ENCODE measurements at regions not wholly inside any gene's neighbourhood (a gene's known extent, or its start where the extent isn't known, plus 50 kb on each side); places are given as distances from the start of the nearest gene placed in this dataset.

DNA sequence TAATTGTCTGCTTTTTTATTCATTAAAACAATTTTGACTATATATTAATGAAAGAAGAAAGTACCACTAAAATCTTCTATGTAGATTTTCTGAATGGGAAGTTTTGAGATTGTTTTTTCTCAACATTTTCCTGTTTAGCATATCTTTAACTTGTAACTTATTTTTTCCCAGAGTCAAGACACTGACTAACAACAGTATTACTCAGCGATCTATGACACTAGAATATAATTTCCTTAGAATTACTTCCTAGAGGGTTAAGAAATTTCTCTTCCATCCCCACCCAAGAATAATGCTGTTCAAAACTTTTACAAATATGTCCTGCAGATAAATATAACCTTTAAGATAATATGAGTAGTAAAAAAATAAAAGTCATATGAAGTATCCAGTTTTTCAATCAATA lies 218.2 kb upstream of the NR5A2 start:
- no peak for ATAC-seq

More for the DNA sequence above, 218.2 kb upstream of the NR5A2 start:
- Histone ChIP-seq H3K27ac (ENCODE audit: control insufficient read depth, insufficient read depth) (no peak overlapping the region), H3K4me2 (ENCODE audit: control insufficient read depth, insufficient read depth) (no peak overlapping the region), H4K20me1 (ENCODE audit: control insufficient read depth, insufficient read depth) (no peaks in the 10 kb centered on the region), H3K9ac (ENCODE audit: control insufficient read depth, insufficient read depth, low read length) (no peak overlapping the region), H3K4me1 (ENCODE audit: control insufficient read depth, insufficient read depth, low read length) (no peaks in the 10 kb centered on the region), H3K4me3 (no peak overlapping the region), H3K9me3 (replicated peaks; ENCODE audit: control insufficient read depth, insufficient read depth, low read length) (no peaks in the 10 kb centered on the region), H2AFZ (ENCODE audit: control insufficient read depth, low read depth, low read length) (no peak overlapping the region), H3K27me3 (replicated peaks in 1 of 2; ENCODE audit: control insufficient read depth in 2 of 2, insufficient read depth in 2 of 2, low read length in 1 of 2) (no peaks in the 10 kb centered on the region), H3K36me3 (ENCODE audit: control insufficient read depth in 2 of 2, insufficient read depth in 2 of 2, low read length in 1 of 2) (no peaks in the 10 kb centered on the region), H3K79me2 (ENCODE audit: control insufficient read depth, insufficient read depth, low read length) (no peaks in the 10 kb centered on the region)
- RAD21 ChIA-PET (ENCODE audit: unreplicated experiment): no interaction called here
- FAIRE-seq (no peak), DNase-seq (ENCODE audit: low read depth, low spot score) (no peak)
- SMC1A ChIA-PET (ENCODE audit: uncharacterized antibody, unreplicated experiment): no interaction called here
- CTCF ChIA-PET: no interaction called here
- WGBS (ENCODE audit: insufficient coverage, insufficient replicate concordance, low lambda C conversion rate, missing lambda C conversion rate): 65% methylated on average over 1 of the region's 1 CpG
- POLR2A ChIA-PET: no interaction called here
- TF ChIP-seq PKNOX1 (IDR thresholded peaks at IDR 0.05): no peak
- no peak for TF ChIP-seq POLR2A (IDR thresholded peaks at IDR 0.05; ENCODE audit: low read depth, low read length)
- TF ChIP-seq NBN (IDR thresholded peaks at IDR 0.05): no peak
- no peak for TF ChIP-seq BMI1 (IDR thresholded peaks at IDR 0.05; ENCODE audit: borderline replicate concordance)
- TF ChIP-seq ZNF274 (IDR thresholded peaks at IDR 0.05; ENCODE audit: insufficient read depth, insufficient read length): no peak
- TF ChIP-seq, protein P1, sequence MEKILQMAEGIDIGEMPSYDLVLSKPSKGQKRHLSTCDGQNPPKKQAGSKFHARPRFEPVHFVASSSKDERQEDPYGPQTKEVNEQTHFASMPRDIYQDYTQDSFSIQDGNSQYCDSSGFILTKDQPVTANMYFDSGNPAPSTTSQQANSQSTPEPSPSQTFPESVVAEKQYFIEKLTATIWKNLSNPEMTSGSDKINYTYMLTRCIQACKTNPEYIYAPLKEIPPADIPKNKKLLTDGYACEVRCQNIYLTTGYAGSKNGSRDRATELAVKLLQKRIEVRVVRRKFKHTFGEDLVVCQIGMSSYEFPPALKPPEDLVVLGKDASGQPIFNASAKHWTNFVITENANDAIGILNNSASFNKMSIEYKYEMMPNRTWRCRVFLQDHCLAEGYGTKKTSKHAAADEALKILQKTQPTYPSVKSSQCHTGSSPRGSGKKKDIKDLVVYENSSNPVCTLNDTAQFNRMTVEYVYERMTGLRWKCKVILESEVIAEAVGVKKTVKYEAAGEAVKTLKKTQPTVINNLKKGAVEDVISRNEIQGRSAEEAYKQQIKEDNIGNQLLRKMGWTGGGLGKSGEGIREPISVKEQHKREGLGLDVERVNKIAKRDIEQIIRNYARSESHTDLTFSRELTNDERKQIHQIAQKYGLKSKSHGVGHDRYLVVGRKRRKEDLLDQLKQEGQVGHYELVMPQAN (conservative IDR thresholded peaks at IDR 0.05): no peak
- TF ChIP-seq HSF1 (IDR thresholded peaks at IDR 0.05; ENCODE audit: low read depth, low read length): no peak
- no peak for TF ChIP-seq E2F4 (IDR thresholded peaks at IDR 0.05; ENCODE audit: low read depth, low read length)
- no peak for TF ChIP-seq SIX5 (IDR thresholded peaks at IDR 0.05; ENCODE audit: low read depth, low read length, severe bottlenecking)
- TF ChIP-seq ZNF687 (IDR thresholded peaks at IDR 0.05): no peak
- no peak for TF ChIP-seq ATF7 (IDR thresholded peaks at IDR 0.05; ENCODE audit: low read depth)
- no peak for TF ChIP-seq BACH1 (IDR thresholded peaks at IDR 0.05; ENCODE audit: borderline replicate concordance)
- no TSS peak for BruUV-seq (replicated peaks)
- intact Hi-C loops (cut with micrococcal nuclease; ENCODE audit: unreplicated experiment) (no loop called here), in situ Hi-C loops (cut with MboI) (no loop called here)
